ENCODE measurements at regions not wholly inside any gene's neighbourhood (a gene's known extent, or its start where the extent isn't known, plus 50 kb on each side); places are given as distances from the start of the nearest gene placed in this dataset.

DNA sequence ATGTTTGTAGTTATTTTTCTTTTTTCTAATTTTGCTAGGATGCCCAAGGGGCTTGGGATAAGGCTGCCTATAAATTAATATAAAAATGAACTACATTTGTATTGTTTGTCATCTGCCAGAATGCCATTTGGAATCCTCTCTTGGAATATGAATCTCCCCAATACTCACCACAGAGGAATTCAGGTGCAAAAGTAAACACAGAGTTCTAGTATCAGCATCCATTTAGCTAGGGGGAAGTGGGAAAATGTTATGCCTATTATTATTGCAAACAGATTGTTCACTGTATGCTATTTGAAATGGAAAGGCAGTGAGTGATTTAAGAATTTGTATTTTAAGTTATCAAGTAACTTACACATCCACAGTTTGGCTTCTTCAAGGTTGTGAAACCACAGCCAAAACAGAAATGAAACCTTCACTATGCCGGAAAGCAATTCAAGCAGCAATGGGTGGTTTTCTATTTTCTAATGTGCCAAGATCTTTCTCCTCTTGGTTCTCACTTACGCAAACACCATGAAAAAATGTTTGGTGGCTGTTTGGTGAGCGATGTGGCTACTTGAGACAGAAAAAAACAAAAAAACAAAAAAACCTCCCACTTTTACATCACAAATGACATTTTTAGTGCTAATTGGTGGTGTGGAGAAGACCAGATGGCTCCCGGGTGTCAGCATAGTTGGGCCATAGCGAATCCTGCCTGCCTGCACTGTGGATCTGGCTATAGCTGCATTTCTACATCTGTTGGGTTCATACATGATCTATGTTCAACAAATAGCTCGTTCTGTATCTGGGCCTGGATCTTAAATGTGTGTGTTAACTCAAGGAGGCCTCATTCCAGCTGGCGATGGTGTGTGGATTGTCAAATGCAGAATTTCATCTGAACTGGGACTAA lies 200.8 kb upstream of the GIMD1 start:
- TF ChIP-seq EP300 (IDR thresholded peaks at IDR 0.05) = no peak
- TF ChIP-seq, protein P1, sequence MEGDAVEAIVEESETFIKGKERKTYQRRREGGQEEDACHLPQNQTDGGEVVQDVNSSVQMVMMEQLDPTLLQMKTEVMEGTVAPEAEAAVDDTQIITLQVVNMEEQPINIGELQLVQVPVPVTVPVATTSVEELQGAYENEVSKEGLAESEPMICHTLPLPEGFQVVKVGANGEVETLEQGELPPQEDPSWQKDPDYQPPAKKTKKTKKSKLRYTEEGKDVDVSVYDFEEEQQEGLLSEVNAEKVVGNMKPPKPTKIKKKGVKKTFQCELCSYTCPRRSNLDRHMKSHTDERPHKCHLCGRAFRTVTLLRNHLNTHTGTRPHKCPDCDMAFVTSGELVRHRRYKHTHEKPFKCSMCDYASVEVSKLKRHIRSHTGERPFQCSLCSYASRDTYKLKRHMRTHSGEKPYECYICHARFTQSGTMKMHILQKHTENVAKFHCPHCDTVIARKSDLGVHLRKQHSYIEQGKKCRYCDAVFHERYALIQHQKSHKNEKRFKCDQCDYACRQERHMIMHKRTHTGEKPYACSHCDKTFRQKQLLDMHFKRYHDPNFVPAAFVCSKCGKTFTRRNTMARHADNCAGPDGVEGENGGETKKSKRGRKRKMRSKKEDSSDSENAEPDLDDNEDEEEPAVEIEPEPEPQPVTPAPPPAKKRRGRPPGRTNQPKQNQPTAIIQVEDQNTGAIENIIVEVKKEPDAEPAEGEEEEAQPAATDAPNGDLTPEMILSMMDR (IDR thresholded peaks at IDR 0.05) = no peak
- no peak for TF ChIP-seq POLR2AphosphoS5 (IDR thresholded peaks at IDR 0.05)
